ENCODE measurements at regions not wholly inside any gene's neighbourhood (a gene's known extent, or its start where the extent isn't known, plus 50 kb on each side); places are given as distances from the start of the nearest gene placed in this dataset.

- Histone ChIP-seq H3K36me3 (ENCODE audit: control insufficient read depth in 2 of 2, insufficient read depth in 1 of 2, low read length in 2 of 2) (no peaks in the 10 kb centered on the region), H3K27ac (ENCODE audit: extremely low read depth, low read depth, low read length) (no peak overlapping the region), H3K9me3 (ENCODE audit: control insufficient read depth, insufficient read depth, low read depth, low read length) (no peaks in the 10 kb centered on the region), H3K4me3 (ENCODE audit: low read depth, low read length) (no peak overlapping the region), H3K4me1 (ENCODE audit: control insufficient read depth, insufficient read depth, low read length) (no peaks in the 10 kb centered on the region)
- TF ChIP-seq ZNF23 (tag by site-specific recombination; IDR thresholded peaks at IDR 0.05; ENCODE audit: borderline replicate concordance) = no peak
- TF ChIP-seq SETDB1 (IDR thresholded peaks at IDR 0.05; ENCODE audit: insufficient read length, low read length) = no peak
- no peak for TF ChIP-seq ZNF133 (tag by site-specific recombination; IDR thresholded peaks at IDR 0.05)
- POLR2A ChIA-PET = no interaction called here
- CTCF ChIA-PET = no interaction called here
Observed at GRCh38 chr20:12047838-12048432, 130.2 kb downstream of the BTBD3 start.

GRCh38 chr20:12049125-12049524 is 131.4 kb downstream of the BTBD3 start:
- Histone ChIP-seq H3K4me3 (ENCODE audit: low read depth, low read length) (no peak overlapping the region), H3K36me3 (ENCODE audit: control insufficient read depth in 2 of 2, insufficient read depth in 1 of 2, low read length in 2 of 2) (no peaks in the 10 kb centered on the region), H3K4me1 (ENCODE audit: control insufficient read depth, insufficient read depth, low read length) (no peaks in the 10 kb centered on the region), H3K27ac (ENCODE audit: extremely low read depth, low read depth, low read length) (no peak overlapping the region), H3K9me3 (ENCODE audit: control insufficient read depth, insufficient read depth, low read depth, low read length) (no peaks in the 10 kb centered on the region)
- ChIA-PET POLR2A (no interaction called here), CTCF (no interaction called here)
- no peak for TF ChIP-seq RBAK (tag by site-specific recombination; IDR thresholded peaks at IDR 0.05)
- no peak for TF ChIP-seq ZNF610 (tag by site-specific recombination; IDR thresholded peaks at IDR 0.05; ENCODE audit: borderline replicate concordance)
- no peak for TF ChIP-seq ZBTB17 (tag by site-specific recombination; IDR thresholded peaks at IDR 0.05)
- TF ChIP-seq INSM2 (tag by site-specific recombination; IDR thresholded peaks at IDR 0.05) = no peak
- no peak for TF ChIP-seq ZBTB11 (tag by site-specific recombination; conservative IDR thresholded peaks at IDR 0.05; ENCODE audit: low read depth)
- TF ChIP-seq ZNF701 (tag by site-specific recombination; IDR thresholded peaks at IDR 0.05) = no peak
- no peak for TF ChIP-seq ZSCAN4 (tag by site-specific recombination; IDR thresholded peaks at IDR 0.05)
- no peak for TF ChIP-seq GLI2 (tag by site-specific recombination; IDR thresholded peaks at IDR 0.05; ENCODE audit: borderline replicate concordance, low read depth)
- no peak for TF ChIP-seq ZNF837 (tag by site-specific recombination; IDR thresholded peaks at IDR 0.05)
- TF ChIP-seq FEZF1 (tag by site-specific recombination; IDR thresholded peaks at IDR 0.05) = no peak
- TF ChIP-seq ZBTB1 (tag by site-specific recombination; IDR thresholded peaks at IDR 0.05) = no peak
- TF ChIP-seq HOXC10 (CRISPR knock-in tag; IDR thresholded peaks at IDR 0.05) = no peak
- TF ChIP-seq ZSCAN30 (tag by site-specific recombination; IDR thresholded peaks at IDR 0.05) = no peak
- no peak for TF ChIP-seq ZNF324 (tag by site-specific recombination; IDR thresholded peaks at IDR 0.05)
- no peak for TF ChIP-seq ZNF777 (tag by site-specific recombination; IDR thresholded peaks at IDR 0.05; ENCODE audit: borderline replicate concordance)
- TF ChIP-seq ZNF623 (tag by site-specific recombination; IDR thresholded peaks at IDR 0.05) = no peak
